Left colon (tissue), 2 donors: ENCODE measurements at regions not wholly inside any gene's neighbourhood (a gene's known extent, or its start where the extent isn't known, plus 50 kb on each side); places are given as distances from the start of the nearest gene placed in this dataset.

Experiments
- ATAC-seq: fragments of 200-7000 bp; cut with Tn5 transposase; one replicate; pipeline ENCODE4 v1.9.1; 2020; ENCODE audit warnings: mild to moderate bottlenecking, moderate library complexity
- DNase-seq, 2 donors: peaks; one replicate each; pipeline ENCODE4 v3.0.0-alpha.2; 2020
- intact Hi-C, 2 donors: fragments of 100-400 bp; cut with DNase I in 1 of 2; cut with micrococcal nuclease in 1 of 2; formaldehyde crosslinking; loops; one replicate each; pipeline versions ENCODE4 v1.11.2 to v1.14.0; 2022; cut with DNase I, micrococcal nuclease
- donor health status: DM: no; HTN: no; CAD: no.
- donor health status: DM: yes; HTN: yes; CAD: no.

GRCh38 chr17:71157297-71157696 lies 963.5 kb upstream of the SOX9 start:
- DNase-seq (no peak), ATAC-seq (no peak)
- intact Hi-C loops = loop anchor here in 1 of 2 donors (10.0 kb wide), 1 partner anchor 82 kb away; no protein-coding TSS in a partner anchor

GRCh38 chr17:71158437-71158836 lies 962.4 kb upstream of the SOX9 start:
- no peak for DNase-seq

GRCh38 chr17:71163121-71163812 lies 957.6 kb upstream of the SOX9 start:
- intact Hi-C loops = no loop called here
- peak; percentile 82 for ATAC-seq
- peak in 1 of 2 donors; percentile 8 for DNase-seq

More at GRCh38 chr17:71158437-71158836, 962.4 kb upstream of the SOX9 start:
- intact Hi-C loops = loop anchor here in 1 of 2 donors (10.0 kb wide), 1 partner anchor 84 kb away; no protein-coding TSS in a partner anchor
- ATAC-seq = no peak

- no peak for DNase-seq
- intact Hi-C loops = no loop called here
- ATAC-seq = no peak
Observed at GRCh38 chr17:71163813-71164122, 957.1 kb upstream of the SOX9 start.

GRCh38 chr17:71164561-71164960 lies 956.3 kb upstream of the SOX9 start:
- no peak for DNase-seq
- no peak for ATAC-seq
- intact Hi-C loops = no loop called here

GRCh38 chr17:71166311-71166710 lies 954.5 kb upstream of the SOX9 start:
- intact Hi-C loops = no loop called here
- no peak for DNase-seq
- no peak for ATAC-seq

- no peak for DNase-seq
- intact Hi-C loops = no loop called here
- no peak for ATAC-seq
Observed at GRCh38 chr17:71168053-71168741, 952.6 kb upstream of the SOX9 start.

- intact Hi-C loops = no loop called here
- ATAC-seq (no peak), DNase-seq (no peak)
Observed at GRCh38 chr17:71170070-71170469, 950.8 kb upstream of the SOX9 start.

GRCh38 chr17:71171270-71171669 lies 949.5 kb upstream of the SOX9 start:
- ATAC-seq (no peak), DNase-seq (no peak)
- intact Hi-C loops = no loop called here

- intact Hi-C loops = no loop called here
- DNase-seq = no peak
- ATAC-seq = no peak
Observed at GRCh38 chr17:71173991-71174390, 946.8 kb upstream of the SOX9 start.

- ATAC-seq (no peak), DNase-seq (no peak)
- intact Hi-C loops = no loop called here
Observed at GRCh38 chr17:71176331-71176730, 944.5 kb upstream of the SOX9 start.

- DNase-seq (peak in 1 of 2 donors; percentile 26), ATAC-seq (peak; percentile 95)
- intact Hi-C loops = no loop called here
Observed at GRCh38 chr17:71176928-71177443, 943.8 kb upstream of the SOX9 start.

- intact Hi-C loops = no loop called here
- DNase-seq = peak; percentile 59 to 61
- ATAC-seq = peak; percentile 78
Observed at GRCh38 chr17:71180801-71181385, 939.9 kb upstream of the SOX9 start.

- DNase-seq (no peak), ATAC-seq (peak; percentile 80)
- intact Hi-C loops = no loop called here
Observed at GRCh38 chr17:71183066-71183660, 937.7 kb upstream of the SOX9 start.

- ATAC-seq = no peak
- DNase-seq = no peak
- intact Hi-C loops = no loop called here
Observed at GRCh38 chr17:71184716-71185115, 936.1 kb upstream of the SOX9 start.

- no peak for DNase-seq
- ATAC-seq = no peak
- intact Hi-C loops = no loop called here
Observed at GRCh38 chr17:71187145-71187878, 933.5 kb upstream of the SOX9 start.

GRCh38 chr17:71188811-71189492 lies 931.9 kb upstream of the SOX9 start:
- ATAC-seq = no peak
- no peak for DNase-seq
- intact Hi-C loops = no loop called here

- intact Hi-C loops = no loop called here
- no peak for ATAC-seq
- DNase-seq = no peak
Observed at GRCh38 chr17:71189493-71189831, 931.4 kb upstream of the SOX9 start.
